ENCODE measurements at regions not wholly inside any gene's neighbourhood (a gene's known extent, or its start where the extent isn't known, plus 50 kb on each side); places are given as distances from the start of the nearest gene placed in this dataset.

GRCh38 chr6:9507136-9507895 is 907.6 kb downstream of the TFAP2A start:
- no peak overlapping the region for H4K91ac ChIP-seq (ENCODE audit: insufficient read depth, low read depth, low read length)
- no peak overlapping the region for H3K18ac ChIP-seq (ENCODE audit: low read depth, low read length)
- no peak overlapping the region for H2AK5ac ChIP-seq (ENCODE audit: low read depth, low read length)
- no peak overlapping the region for H3K27ac ChIP-seq (ENCODE audit: insufficient read depth, low read length)
- TF ChIP-seq MXI1 (IDR thresholded peaks at IDR 0.05; ENCODE audit: borderline replicate concordance, low read depth, low read length) (no peak), USF2 (IDR thresholded peaks at IDR 0.05; ENCODE audit: low read depth, low read length) (no peak), POLR2A (IDR thresholded peaks at IDR 0.05; ENCODE audit: low read depth, low read length) (no peak), CEBPB (IDR thresholded peaks at IDR 0.05; ENCODE audit: low read depth, low read length) (no peak), MAFK (IDR thresholded peaks at IDR 0.05; ENCODE audit: low read depth, low read length) (no peak), SMC3 (IDR thresholded peaks at IDR 0.05; ENCODE audit: low read depth, low read length) (no peak), MAZ (IDR thresholded peaks at IDR 0.05; ENCODE audit: borderline replicate concordance, low read depth, low read length) (no peak), CTCF (conservative IDR thresholded peaks at IDR 0.05; ENCODE audit: low read depth, low read length) (no peak), FOS (IDR thresholded peaks at IDR 0.05; ENCODE audit: low read depth, low read length) (no peak)
- no peaks in the 10 kb centered on the region for H3K4me1 ChIP-seq (ENCODE audit: control insufficient read depth, insufficient read depth, low read length)
- no peak overlapping the region for H4K8ac ChIP-seq (ENCODE audit: low read depth in 2 of 2, low read length in 2 of 2)
- no peak overlapping the region for H2BK15ac ChIP-seq (ENCODE audit: low read depth, low read length)
- no peaks in the 10 kb centered on the region for H3K36me3 ChIP-seq (ENCODE audit: control insufficient read depth, insufficient read depth, low read length)
- H3K56ac ChIP-seq (ENCODE audit: extremely low read depth, insufficient read depth, low read length): no peak overlapping the region
- dilution Hi-C loops (cut with HindIII; ENCODE audit: low sequenced_read_pairs, unreplicated experiment) (no loop called here), intact Hi-C loops (cut with micrococcal nuclease) (no loop called here), in situ Hi-C loops (cut with MboI; ENCODE audit: low sequenced_read_pairs) (no loop called here)
- H3K4me2 ChIP-seq (ENCODE audit: low read depth, low read length): no peak overlapping the region
- H3K14ac ChIP-seq (replicated peaks; ENCODE audit: low read depth, low read length): no peak overlapping the region
- H3K23ac ChIP-seq (ENCODE audit: low read depth, low read length): no peak overlapping the region
- peaks cover 4% of the 10 kb centered on the region for H3K9me3 ChIP-seq (ENCODE audit: control insufficient read depth, insufficient read depth, low read length)
- no peaks in the 10 kb centered on the region for H3K79me1 ChIP-seq (ENCODE audit: low read depth in 1 of 2, low read length in 2 of 2)
- ATAC-seq (ENCODE audit: low read depth) (no peak), DNase-seq (no peak)
- CTCF ChIA-PET: interaction anchor here (1.1 kb wide), 1 partner anchor 12 kb away, joined by 4 read pairs; no protein-coding TSS in a partner anchor
- H3K4me3 ChIP-seq (ENCODE audit: insufficient read depth, low read depth, low read length): no peak overlapping the region
- H3K9me1 ChIP-seq (ENCODE audit: insufficient read depth, low read length): no peaks in the 10 kb centered on the region
- H2AFZ ChIP-seq (replicated peaks; ENCODE audit: low read length, poor library complexity): no peak overlapping the region
- POLR2A ChIA-PET (ENCODE audit: unreplicated experiment): no interaction called here
- no peak overlapping the region for H3K4ac ChIP-seq (ENCODE audit: low read depth, low read length)
- H2AK9ac ChIP-seq (replicated peaks; ENCODE audit: low read depth, low read length, poor library complexity): no peak overlapping the region
- H2BK5ac ChIP-seq (ENCODE audit: low read depth, low read length, poor library complexity, severe bottlenecking): no peak overlapping the region
- H3K9ac ChIP-seq (ENCODE audit: low read depth, low read length): no peak overlapping the region
- H2BK120ac ChIP-seq (ENCODE audit: low read depth, low read length): no peak overlapping the region
- no peak overlapping the region for H2BK20ac ChIP-seq (ENCODE audit: low read depth, low read length)
- no peaks in the 10 kb centered on the region for H3K27me3 ChIP-seq (ENCODE audit: control insufficient read depth, insufficient read depth, low read length)
- no TSS peak for BruUV-seq (replicated peaks)
- no peak overlapping the region for H4K5ac ChIP-seq (ENCODE audit: low read depth, low read length)
- H4K20me1 ChIP-seq (ENCODE audit: insufficient read depth, low read length): no peaks in the 10 kb centered on the region
- no CpG with 5 or more reads among the region's 6 CpGs for WGBS, 2 experiments (ENCODE audit: extremely low coverage in 2 of 2, insufficient read length in 1 of 2)
